Gastrocnemius medialis (tissue), 4 donors: ENCODE measurements at regions not wholly inside any gene's neighbourhood (a gene's known extent, or its start where the extent isn't known, plus 50 kb on each side); places are given as distances from the start of the nearest gene placed in this dataset.

Experiments used
- CTCF ChIP-seq, 5 experiments: fragments of 450-650 bp in 3 of 5; fragments of 200-600 bp in 2 of 5; sonication (generic) in 2 of 5; IDR thresholded peaks in 4 of 5; conservative IDR thresholded peaks in 1 of 5; 1 replicate in 4 of 5; 2 replicates in 1 of 5; pipeline ENCODE4 v1.5.1; 2016 to 2019; ENCODE audit warnings: antibody characterized with exemption in 5 of 5, mild to moderate bottlenecking in 3 of 5, moderate library complexity in 3 of 5
- POLR2A ChIP-seq, 2 donors: fragments of 450-650 bp; IDR thresholded peaks; one replicate each; pipeline ENCODE4 v1.6.1; 2017; ENCODE audit warnings: antibody characterized with exemption in 2 of 2, mild to moderate bottlenecking in 2 of 2, moderate library complexity in 2 of 2

- TF ChIP-seq CTCF (IDR thresholded peaks at IDR 0.05 in 4 of 5, conservative IDR thresholded peaks at IDR 0.05 in 1 of 5) (no peak), POLR2A (IDR thresholded peaks at IDR 0.05) (no peak)
Measured at GRCh38 chr3:56908004-56908403, 106.3 kb upstream of the ARHGEF3 start.
